ENCODE measurements at regions not wholly inside any gene's neighbourhood (a gene's known extent, or its start where the extent isn't known, plus 50 kb on each side); places are given as distances from the start of the nearest gene placed in this dataset.

DNA sequence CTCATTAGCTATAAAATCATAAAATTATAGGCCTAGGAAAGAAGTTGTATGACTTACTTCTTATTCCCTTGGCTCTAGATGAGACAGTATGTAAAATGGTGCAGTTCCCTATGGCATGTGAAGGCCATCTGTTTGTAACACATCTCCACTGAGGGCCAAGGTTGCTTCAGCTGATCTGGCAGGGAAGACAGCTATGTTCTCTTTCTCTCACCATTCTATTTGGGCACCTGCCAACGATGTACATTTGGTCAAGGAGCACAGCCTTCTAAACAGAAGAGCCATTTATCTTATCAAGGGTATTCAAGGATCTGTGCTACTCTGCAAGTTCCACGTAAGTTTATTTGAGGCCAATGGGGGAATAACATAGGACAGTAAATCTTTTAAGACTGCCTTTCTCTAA is 129.8 kb upstream of the TOM1L1 start:
- Histone ChIP-seq H3K9ac (ENCODE audit: insufficient read depth, low read depth, low read length) (no peak overlapping the region), H3K4me3 (replicated peaks in 1 of 3; ENCODE audit: insufficient read depth in 1 of 3, low read depth in 2 of 3, low read length in 3 of 3) (no peak overlapping the region), H3K27me3 (ENCODE audit: control insufficient read depth in 1 of 2, insufficient read depth in 2 of 2, low read length in 2 of 2) (no peaks in the 10 kb centered on the region), H4K20me1 (ENCODE audit: insufficient read depth, low read length) (no peaks in the 10 kb centered on the region), H3K4me2 (ENCODE audit: low read depth, low read length) (no peak overlapping the region), H3K9me3 (ENCODE audit: low read length) (no peaks in the 10 kb centered on the region), H3K27ac (ENCODE audit: extremely low read length, insufficient read depth, low read length) (no peak overlapping the region), H3K79me2 (ENCODE audit: insufficient read depth, low read length) (no peaks in the 10 kb centered on the region), H2AFZ (ENCODE audit: low read length) (no peak overlapping the region), H3K4me1 (ENCODE audit: insufficient read depth, low read length) (no peaks in the 10 kb centered on the region), H3K36me3 (replicated peaks in 1 of 2; ENCODE audit: control insufficient read depth in 1 of 2, insufficient read depth in 2 of 2, low read length in 2 of 2) (no peaks in the 10 kb centered on the region)
- in situ Hi-C loops (cut with HindIII; ENCODE audit: extremely low pct_ligation_motif_present, low pct_unique_long_range_greater_than_20kb) (no loop called here), intact Hi-C loops (cut with micrococcal nuclease; ENCODE audit: unreplicated experiment) (no loop called here)
- ChIA-PET CTCF (ENCODE audit: low intra/inter-chr PET ratio, low total read pairs) (no interaction called here), POLR2A (no interaction called here)
- TF ChIP-seq RFX1 (IDR thresholded peaks at IDR 0.05), result no peak
- TF ChIP-seq ZNF256 (CRISPR knock-in tag; conservative IDR thresholded peaks at IDR 0.05), result no peak
- no peak for TF ChIP-seq PRPF4 (IDR thresholded peaks at IDR 0.05; ENCODE audit: low read depth, low read length, poor library complexity, severe bottlenecking)
- TF ChIP-seq HOXA3 (CRISPR knock-in tag; IDR thresholded peaks at IDR 0.05), result no peak
- no peak for TF ChIP-seq ZBTB40 (IDR thresholded peaks at IDR 0.05)
- TF ChIP-seq ZBTB40 (CRISPR knock-in tag; IDR thresholded peaks at IDR 0.05), result no peak
- TF ChIP-seq SYNCRIP (IDR thresholded peaks at IDR 0.05; ENCODE audit: insufficient read depth, low read depth, low read length), result no peak
- no peak for TF ChIP-seq ZNF749 (CRISPR knock-in tag; IDR thresholded peaks at IDR 0.05; ENCODE audit: borderline replicate concordance)
- TF ChIP-seq ZC3H4 (CRISPR knock-in tag; IDR thresholded peaks at IDR 0.05; ENCODE audit: borderline replicate concordance), result no peak
- TF ChIP-seq IRF2 (CRISPR knock-in tag; IDR thresholded peaks at IDR 0.05), result no peak
- TF ChIP-seq ZNF136 (CRISPR knock-in tag; IDR thresholded peaks at IDR 0.05; ENCODE audit: low read depth), result no peak
- BruUV-seq (replicated peaks), result no TSS peak
- no peak for FAIRE-seq
- WGBS (ENCODE audit: low lambda C conversion rate), result 8% methylated on average over 2 of the region's 2 CpGs
- DNase-seq (ENCODE audit: low spot score), result no peak
- no peak for ATAC-seq
